CD14-positive monocyte (primary cell): ENCODE measurements at regions not wholly inside any gene's neighbourhood (a gene's known extent, or its start where the extent isn't known, plus 50 kb on each side); places are given as distances from the start of the nearest gene placed in this dataset.

Experiments used
- DNase-seq, 3 donors: peaks; one replicate each; pipeline ENCODE4 v3.0.0-alpha.2; 2011 to 2022
- H2AFZ ChIP-seq: 2 replicates; pipeline ENCODE4 v1.6.0; 2012; ENCODE audit warnings: mild to moderate bottlenecking, low read depth, low read length, inconsistent platforms; ENCODE audit not compliant: insufficient read depth, poor library complexity, severe bottlenecking
- H3K27ac ChIP-seq, 2 donors: 1 replicate in 1 of 2; 2 replicates in 1 of 2; pipeline ENCODE4 v1.5.1; 2012 to 2013; ENCODE audit warnings: low read length in 2 of 2, control low read depth in 1 of 2, inconsistent platforms in 1 of 2, low read depth in 1 of 2, mild to moderate bottlenecking in 1 of 2
- H3K27me3 ChIP-seq, 2 donors: one replicate each; pipeline versions ENCODE4 v1.6.0 to v1.6.1; 2011 to 2013; ENCODE audit warnings: low read length in 2 of 2; ENCODE audit not compliant: control insufficient read depth in 2 of 2, insufficient read depth in 2 of 2
- H3K36me3 ChIP-seq, 2 donors: replicated peaks in 1 of 2; 1 replicate in 1 of 2; 2 replicates in 1 of 2; pipeline versions ENCODE4 v1.5.1 to v1.6.1; 2012 to 2013; ENCODE audit warnings: low read length in 2 of 2, control low read depth in 1 of 2, inconsistent platforms in 1 of 2, mild to moderate bottlenecking in 1 of 2; ENCODE audit not compliant: insufficient read depth in 2 of 2, control insufficient read depth in 1 of 2
- H3K4me1 ChIP-seq, 2 donors: 1 replicate in 1 of 2; 2 replicates in 1 of 2; pipeline versions ENCODE4 v1.5.1 to v1.6.1; 2012 to 2013; ENCODE audit warnings: low read length in 2 of 2, control low read depth in 1 of 2, inconsistent platforms in 1 of 2, mild to moderate bottlenecking in 1 of 2, moderate library complexity in 1 of 2; ENCODE audit not compliant: insufficient read depth in 2 of 2, control insufficient read depth in 1 of 2
- H3K4me2 ChIP-seq: replicated peaks from 2 replicates; pipeline ENCODE3; 2012; ENCODE audit warnings: low read length, moderate library complexity, mild to moderate bottlenecking; ENCODE audit not compliant: poor library complexity, severe bottlenecking; ENCODE audit errors: extremely low read depth
- H3K4me3 ChIP-seq, 3 experiments: fragments of 200-600 bp in 1 of 3; sonication (generic) in 1 of 3; replicated peaks in 1 of 3; 1 replicate in 2 of 3; 2 replicates in 1 of 3; pipeline ENCODE4 v1.5.1; 2011 to 2013; ENCODE audit warnings: low read length in 3 of 3, mild to moderate bottlenecking in 3 of 3, control low read depth in 2 of 3, low read depth in 2 of 3, inconsistent platforms in 1 of 3, moderate library complexity in 1 of 3
- H3K79me2 ChIP-seq: 2 replicates; pipeline ENCODE4 v1.6.0; 2012; ENCODE audit warnings: mild to moderate bottlenecking, control low read depth, inconsistent platforms, low read length, moderate library complexity; ENCODE audit not compliant: insufficient read depth
- H3K9ac ChIP-seq: 2 replicates; pipeline ENCODE4 v1.6.0; 2017; ENCODE audit warnings: low read length, mild to moderate bottlenecking; ENCODE audit not compliant: insufficient read depth, poor library complexity, severe bottlenecking
- H3K9me3 ChIP-seq, 2 donors: replicated peaks in 1 of 2; 1 replicate in 1 of 2; 2 replicates in 1 of 2; pipeline versions ENCODE4 v1.5.1 to v1.6.1; 2012 to 2013; ENCODE audit warnings: low read length in 2 of 2, control low read depth in 1 of 2; ENCODE audit not compliant: control insufficient read depth in 1 of 2, insufficient read depth in 1 of 2
- H4K20me1 ChIP-seq: 2 replicates; pipeline ENCODE4 v1.6.0; 2012; ENCODE audit warnings: mild to moderate bottlenecking, low read length, control low read depth, moderate library complexity; ENCODE audit not compliant: insufficient read depth
- H3K27ac Mint-ChIP-seq, 7 donors: one replicate each; pipeline ENCODE4 v1.8.0; 2020; ENCODE audit warnings: mild to moderate bottlenecking in 7 of 7, mixed read lengths in 7 of 7, moderate library complexity in 6 of 7, inconsistent platforms in 2 of 7
- H3K27me3 Mint-ChIP-seq, 3 donors: one replicate each; pipeline ENCODE4 v1.8.0; 2021 to 2022; ENCODE audit warnings: low read depth in 3 of 3, mild to moderate bottlenecking in 3 of 3, mixed read lengths in 3 of 3, moderate library complexity in 3 of 3, inconsistent platforms in 1 of 3
- H3K36me3 Mint-ChIP-seq, 2 donors: one replicate each; pipeline ENCODE4 v1.8.0; 2020; ENCODE audit warnings: mixed read lengths in 2 of 2, inconsistent platforms in 1 of 2, mild to moderate bottlenecking in 1 of 2
- H3K4me1 Mint-ChIP-seq: one replicate; pipeline ENCODE4 v1.8.0; 2020; ENCODE audit warnings: mild to moderate bottlenecking, mixed read lengths
- H3K4me3 Mint-ChIP-seq, 2 donors: one replicate each; pipeline ENCODE4 v1.8.0; 2020; ENCODE audit warnings: mild to moderate bottlenecking in 2 of 2, mixed read lengths in 2 of 2, moderate library complexity in 1 of 2
- H3K9me3 Mint-ChIP-seq, 7 donors: one replicate each; pipeline ENCODE4 v1.8.0; 2020 to 2022; ENCODE audit warnings: mixed read lengths in 7 of 7, mild to moderate bottlenecking in 6 of 7, moderate library complexity in 6 of 7, inconsistent platforms in 2 of 7
- WGBS: methylation state at CpG from one replicate; pipeline ENCODE4 v1.1.5; 2013; ENCODE audit warnings: missing lambda C conversion rate; ENCODE audit not compliant: insufficient coverage; 5-methylcytosine and 5-hydroxymethylcytosine counted together
- intact Hi-C, 2 donors: fragments of 100-400 bp; cut with micrococcal nuclease; formaldehyde crosslinking; loops; one replicate each; pipeline versions ENCODE4 v1.15.0 to v1.15.1; 2023
- TF ChIP-seq, protein P1 (sequence below): fragments of 200-600 bp; IDR thresholded peaks from one replicate; pipeline ENCODE4 v1.8.0; 2022; ENCODE audit warnings: antibody characterized with exemption, mild to moderate bottlenecking

DNA sequence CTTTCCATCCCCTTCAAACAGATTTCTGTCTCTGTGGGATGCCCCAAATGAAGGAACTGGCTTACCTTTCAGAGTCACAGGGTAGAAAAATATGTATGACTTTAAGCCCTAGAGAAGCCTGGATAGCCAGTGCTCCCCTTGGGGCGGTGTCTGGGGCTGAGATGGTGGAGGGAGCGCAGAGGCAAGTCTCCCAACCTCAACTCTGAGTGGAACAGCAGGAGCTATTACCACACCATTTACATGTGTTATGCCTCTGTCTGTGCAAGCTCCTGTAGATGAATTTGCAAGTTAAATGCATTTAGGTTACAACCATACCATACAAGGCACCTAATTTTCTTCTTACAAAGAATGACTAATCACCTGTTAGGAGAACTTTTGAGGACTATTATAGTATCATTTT lies 50.4 kb upstream of the CLMN start:
- Histone ChIP-seq H4K20me1 (no peaks in the 10 kb centered on the region), H2AFZ (no peak overlapping the region), H3K9me3 (no peaks in the 10 kb centered on the region), H3K79me2 (no peaks in the 10 kb centered on the region), H3K4me1 (no peaks in the 10 kb centered on the region), H3K36me3 (no peaks in the 10 kb centered on the region), H3K4me3 (no peak overlapping the region), H3K27ac (no peak overlapping the region), H3K4me2 (no peak overlapping the region), H3K9ac (no peak overlapping the region), H3K27me3 (no peaks in the 10 kb centered on the region)
- WGBS: no CpG with 5 or more reads among the region's 2 CpGs
- peaks cover 6% of the 10 kb centered on the region for H3K4me1 Mint-ChIP-seq
- H3K9me3 Mint-ChIP-seq: no peaks in the 10 kb centered on the region
- DNase-seq: no peak
- TF ChIP-seq, protein P1, sequence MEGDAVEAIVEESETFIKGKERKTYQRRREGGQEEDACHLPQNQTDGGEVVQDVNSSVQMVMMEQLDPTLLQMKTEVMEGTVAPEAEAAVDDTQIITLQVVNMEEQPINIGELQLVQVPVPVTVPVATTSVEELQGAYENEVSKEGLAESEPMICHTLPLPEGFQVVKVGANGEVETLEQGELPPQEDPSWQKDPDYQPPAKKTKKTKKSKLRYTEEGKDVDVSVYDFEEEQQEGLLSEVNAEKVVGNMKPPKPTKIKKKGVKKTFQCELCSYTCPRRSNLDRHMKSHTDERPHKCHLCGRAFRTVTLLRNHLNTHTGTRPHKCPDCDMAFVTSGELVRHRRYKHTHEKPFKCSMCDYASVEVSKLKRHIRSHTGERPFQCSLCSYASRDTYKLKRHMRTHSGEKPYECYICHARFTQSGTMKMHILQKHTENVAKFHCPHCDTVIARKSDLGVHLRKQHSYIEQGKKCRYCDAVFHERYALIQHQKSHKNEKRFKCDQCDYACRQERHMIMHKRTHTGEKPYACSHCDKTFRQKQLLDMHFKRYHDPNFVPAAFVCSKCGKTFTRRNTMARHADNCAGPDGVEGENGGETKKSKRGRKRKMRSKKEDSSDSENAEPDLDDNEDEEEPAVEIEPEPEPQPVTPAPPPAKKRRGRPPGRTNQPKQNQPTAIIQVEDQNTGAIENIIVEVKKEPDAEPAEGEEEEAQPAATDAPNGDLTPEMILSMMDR: no peak
- no peak overlapping the region for H3K4me3 Mint-ChIP-seq
- H3K36me3 Mint-ChIP-seq: no peaks in the 10 kb centered on the region
- intact Hi-C loops: no loop called here
- H3K27me3 Mint-ChIP-seq: peaks cover 0 to 5% (median 3%) of the 10 kb centered on the region in 3 donors
- peak overlapping the region in 1 of 7 donors; percentile 30 for H3K27ac Mint-ChIP-seq
